ENCODE measurements at regions not wholly inside any gene's neighbourhood (a gene's known extent, or its start where the extent isn't known, plus 50 kb on each side); places are given as distances from the start of the nearest gene placed in this dataset.

- ChIA-PET RAD21 (ENCODE audit: low non-redundant PET in 1 of 2, low total read pairs in 2 of 2, uncharacterized antibody in 2 of 2, unreplicated experiment in 2 of 2) (no interaction called here), CTCF (no interaction called here), POLR2A (no interaction called here)
- Histone ChIP-seq H3K4me3 (replicated peaks in 1 of 2; ENCODE audit: low read depth in 1 of 2, low read length in 2 of 2) (no peak overlapping the region), H3K9me3 (ENCODE audit: control insufficient read depth in 1 of 2, insufficient read depth in 1 of 2, low read depth in 1 of 2, low read length in 2 of 2) (no peaks in the 10 kb centered on the region), H3K4me2 (ENCODE audit: low read length) (no peak overlapping the region), H3K79me2 (ENCODE audit: insufficient read depth, low read length) (no peaks in the 10 kb centered on the region), H3K27me3 (ENCODE audit: insufficient read depth, low read length) (no peaks in the 10 kb centered on the region), H3K27ac (ENCODE audit: low read depth, low read length) (no peak overlapping the region), H3K9me2 (ENCODE audit: insufficient read depth) (no peaks in the 10 kb centered on the region), H3K36me3 (ENCODE audit: control insufficient read depth in 1 of 2, insufficient read depth in 2 of 2, low read length in 2 of 2) (no peaks in the 10 kb centered on the region), H3K9ac (ENCODE audit: low read length) (no peak overlapping the region), H2AFZ (ENCODE audit: low read depth, low read length, poor library complexity, severe bottlenecking) (no peak overlapping the region), H3K4me1 (ENCODE audit: control insufficient read depth in 1 of 2, insufficient read depth in 2 of 2, low read length in 2 of 2) (no peaks in the 10 kb centered on the region), H4K20me1 (ENCODE audit: insufficient read depth) (no peaks in the 10 kb centered on the region)
- TF ChIP-seq ATF3 (IDR thresholded peaks at IDR 0.05), result no peak
- TF ChIP-seq CEBPB (IDR thresholded peaks at IDR 0.05; ENCODE audit: low read depth), result no peak
- no peak for TF ChIP-seq EZH2phosphoT487 (IDR thresholded peaks at IDR 0.05; ENCODE audit: borderline replicate concordance)
- TF ChIP-seq ZNF274 (IDR thresholded peaks at IDR 0.05; ENCODE audit: low read depth, low read length), result no peak
- TF ChIP-seq SIN3A (IDR thresholded peaks at IDR 0.05; ENCODE audit: low read depth), result no peak
- no peak for TF ChIP-seq CBX3 (IDR thresholded peaks at IDR 0.05; ENCODE audit: low read depth)
- no peak for TF ChIP-seq POLR2AphosphoS5 (IDR thresholded peaks at IDR 0.05; ENCODE audit: low read depth, low read length)
- no peak for TF ChIP-seq FOSL1 (IDR thresholded peaks at IDR 0.05; ENCODE audit: low read depth)
- no peak for TF ChIP-seq EGR1 (IDR thresholded peaks at IDR 0.05; ENCODE audit: low read depth)
- no peak for TF ChIP-seq MAX (IDR thresholded peaks at IDR 0.05)
- no peak for TF ChIP-seq CTCF (IDR thresholded peaks at IDR 0.05 in 2 of 3, conservative IDR thresholded peaks at IDR 0.05 in 1 of 3; ENCODE audit: borderline replicate concordance in 1 of 3, insufficient read depth in 1 of 3, low read depth in 2 of 3, low read length in 2 of 3)
- no peak for TF ChIP-seq REST (IDR thresholded peaks at IDR 0.05; ENCODE audit: low read depth)
- TF ChIP-seq YY1 (IDR thresholded peaks at IDR 0.05; ENCODE audit: extremely low read depth, insufficient replicate concordance, low read depth, low read length), result no peak
- no peak for TF ChIP-seq ZBTB33 (IDR thresholded peaks at IDR 0.05; ENCODE audit: extremely low read depth, insufficient replicate concordance, low read length)
- no peak for TF ChIP-seq EZH2 (IDR thresholded peaks at IDR 0.05)
- BruUV-seq (replicated peaks), result no TSS peak
- intact Hi-C loops (cut with micrococcal nuclease), result no loop called here
- DNase-seq (ENCODE audit: low read depth, low spot score) (no peak), ATAC-seq (no peak)
Measured at GRCh38 chr13:37505531-37505930, 93.0 kb downstream of the POSTN start.

All from HCT116 (cell line).